Tongue (tissue), 1 donor: ENCODE measurements at regions not wholly inside any gene's neighbourhood (a gene's known extent, or its start where the extent isn't known, plus 50 kb on each side); places are given as distances from the start of the nearest gene placed in this dataset.
"Not testable (repeated sequence)": the region's sequence is repeated elsewhere in the genome, so short reads cannot be mapped to it uniquely, and the experiment has no call there.

Experiments used
- DNase-seq: peaks from one replicate; pipeline ENCODE4 v3.0.0-alpha.2; 2015

GRCh38 chr7:51430480-51431086 is 114.0 kb upstream of the COBL start:
- peak; percentile 81 for DNase-seq

GRCh38 chr7:51428217-51428887 is 111.7 kb upstream of the COBL start:
- no peak for DNase-seq

- no peak for DNase-seq
These were observed 109.6 kb upstream of the COBL start for GRCh38 chr7:51426163-51426562.

DNA sequence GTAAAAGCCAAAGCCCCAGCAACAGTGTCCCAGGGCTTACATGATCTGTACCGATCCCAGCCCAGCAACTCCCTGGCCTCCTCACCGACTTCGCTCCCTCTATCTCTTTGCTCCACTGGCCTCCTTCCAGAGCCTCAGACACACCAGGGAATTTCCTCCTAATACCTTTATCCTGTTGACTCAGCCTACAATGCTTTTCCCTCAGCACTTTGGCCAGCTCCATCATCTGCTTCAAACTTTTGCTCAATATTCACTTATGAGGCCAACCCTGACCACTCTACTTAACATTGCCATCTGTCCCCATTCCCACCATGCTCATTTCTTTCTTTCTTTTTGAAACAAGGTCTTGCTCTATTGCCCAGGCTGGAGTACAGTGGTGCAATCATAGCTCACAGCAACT is 93.3 kb upstream of the COBL start:
- not testable (repeated sequence) for DNase-seq

DNA sequence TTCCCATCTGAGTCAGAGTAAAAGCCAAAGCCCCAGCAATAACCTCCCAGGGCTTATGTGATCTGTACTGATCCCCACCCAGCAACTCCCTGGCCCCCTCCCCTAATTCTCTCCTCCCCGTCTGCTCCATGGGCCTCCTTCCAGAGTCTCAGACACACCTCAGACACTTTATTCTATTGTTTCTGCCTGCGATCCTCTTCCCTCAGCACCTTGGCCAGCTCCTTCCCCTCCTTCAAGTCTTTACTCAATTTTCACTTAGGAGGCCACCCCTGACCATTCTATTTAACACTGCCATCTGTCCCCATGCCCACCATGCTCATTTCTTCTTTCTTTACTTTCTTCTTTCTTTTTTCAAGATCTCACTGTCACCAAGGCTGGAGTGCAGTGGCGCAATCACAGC is 81.0 kb upstream of the COBL start:
- not testable (repeated sequence) for DNase-seq

DNA sequence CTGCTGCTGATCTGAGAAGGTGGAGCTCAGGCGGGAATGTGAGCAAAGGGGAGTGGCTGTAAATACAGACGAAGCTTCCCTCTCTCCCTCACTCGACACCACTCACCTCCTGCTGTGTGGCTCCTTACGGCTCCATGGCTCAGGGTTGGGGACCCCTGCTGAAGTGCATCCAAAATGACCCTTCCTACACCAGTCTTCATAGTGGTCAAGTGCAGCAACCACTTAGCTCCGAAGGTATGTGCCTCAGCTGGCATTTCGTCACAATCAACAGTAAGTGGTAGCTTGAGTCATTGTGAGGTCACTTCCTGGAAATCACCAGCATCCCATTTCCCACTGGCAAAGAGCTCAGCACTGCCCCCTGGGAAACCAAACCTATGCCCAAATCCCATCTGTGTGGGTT is 76.4 kb upstream of the COBL start:
- not testable (repeated sequence) for DNase-seq

- DNase-seq = not testable (repeated sequence)
These were observed 73.3 kb upstream of the COBL start for GRCh38 chr7:51389952-51390351.

DNA sequence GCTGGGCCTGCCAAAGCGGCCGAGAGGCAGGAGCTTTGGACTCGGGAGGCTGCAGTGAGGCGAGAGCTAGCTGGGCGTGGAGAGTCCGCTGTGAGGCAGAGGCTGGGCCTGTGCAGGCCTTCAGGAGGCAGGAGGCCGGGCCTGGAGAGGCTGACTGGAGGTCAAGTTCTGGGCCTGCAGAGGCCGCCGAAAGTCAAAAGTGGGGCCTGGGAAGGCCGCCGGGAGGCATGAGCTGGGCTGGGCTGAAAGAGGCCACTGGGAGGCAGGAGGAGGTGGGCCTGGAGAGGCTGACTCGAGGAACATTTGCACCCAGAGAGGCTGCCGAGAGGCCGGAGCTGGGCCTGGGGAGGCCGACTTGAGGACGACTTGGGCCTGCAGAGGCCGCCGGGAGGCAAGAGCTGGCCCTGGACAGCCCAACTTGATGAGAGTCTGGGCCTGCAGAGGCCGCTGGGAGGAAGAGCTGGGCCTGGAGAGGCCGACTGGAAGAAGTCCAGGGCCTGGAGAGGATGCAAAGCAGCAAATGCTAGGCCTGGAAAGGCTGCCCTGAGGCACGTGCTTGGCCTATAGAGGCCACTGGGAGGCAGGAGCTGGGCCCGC is 72.7 kb upstream of the COBL start:
- DNase-seq = not testable (repeated sequence)

DNA sequence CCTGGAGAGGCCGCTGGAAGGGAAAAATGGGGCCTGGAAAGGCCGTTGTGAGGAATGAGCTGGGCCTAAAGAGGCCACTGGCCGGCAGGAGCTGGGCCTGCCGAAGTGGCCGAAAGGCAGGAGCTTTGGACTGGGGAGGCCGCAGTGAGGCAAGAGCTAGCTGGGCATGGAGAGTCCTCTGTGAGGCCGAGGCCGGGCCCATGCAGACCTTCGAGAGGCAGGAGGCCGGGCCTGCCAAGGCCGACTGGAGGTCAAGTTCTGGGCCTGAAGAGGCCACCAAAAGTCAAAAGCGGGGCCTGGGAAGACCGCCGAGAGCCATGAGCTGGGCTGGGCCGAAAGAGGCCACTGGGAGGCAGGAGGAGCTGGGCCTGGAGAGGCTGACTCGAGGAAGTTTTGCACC is 71.6 kb upstream of the COBL start:
- DNase-seq = not testable (repeated sequence)

DNA sequence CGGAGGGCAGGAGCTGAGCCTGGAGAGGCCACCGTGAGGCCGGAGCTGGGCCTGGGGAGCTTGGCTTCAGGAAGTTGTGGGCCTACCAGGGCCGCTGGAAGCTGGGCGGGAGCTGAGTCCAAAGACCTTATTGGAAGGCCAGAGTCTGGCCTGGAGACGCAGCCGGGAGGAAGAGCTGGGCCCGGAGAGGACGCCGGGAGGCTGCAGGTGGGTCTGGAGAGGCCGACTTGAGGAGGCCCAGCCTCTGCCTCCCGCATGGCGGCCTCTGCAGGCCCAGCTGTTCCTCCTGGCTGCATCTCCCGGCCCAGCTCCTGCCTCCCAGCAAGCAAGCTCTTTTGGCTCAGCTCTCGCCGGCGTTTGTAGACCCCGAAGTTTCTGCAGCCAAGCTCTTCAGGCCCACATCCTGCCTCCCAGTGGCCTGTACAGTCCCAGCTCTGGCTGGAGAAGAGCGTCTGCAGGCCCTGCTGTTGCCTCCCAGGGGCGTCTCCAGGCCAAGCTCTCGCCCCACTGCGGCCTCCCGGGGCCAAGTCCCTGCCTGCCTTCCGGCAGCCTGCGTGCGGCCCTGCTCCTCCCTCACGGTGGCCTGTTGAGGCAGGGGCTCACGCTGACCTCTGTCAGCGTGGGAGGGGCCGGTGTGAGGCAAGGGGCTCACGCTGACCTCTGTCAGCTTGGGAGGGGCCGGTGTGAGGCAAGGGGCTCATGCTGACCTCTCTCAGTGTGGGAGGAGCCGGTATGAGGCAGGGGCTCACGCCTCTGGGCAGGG is 70.4 kb upstream of the COBL start:
- DNase-seq = not testable (repeated sequence)

- DNase-seq = not testable (repeated sequence)
These were observed 69.6 kb upstream of the COBL start for GRCh38 chr7:51386184-51386583.

- DNase-seq = not testable (repeated sequence)
These were observed 65.6 kb upstream of the COBL start for GRCh38 chr7:51382243-51382642.

DNA sequence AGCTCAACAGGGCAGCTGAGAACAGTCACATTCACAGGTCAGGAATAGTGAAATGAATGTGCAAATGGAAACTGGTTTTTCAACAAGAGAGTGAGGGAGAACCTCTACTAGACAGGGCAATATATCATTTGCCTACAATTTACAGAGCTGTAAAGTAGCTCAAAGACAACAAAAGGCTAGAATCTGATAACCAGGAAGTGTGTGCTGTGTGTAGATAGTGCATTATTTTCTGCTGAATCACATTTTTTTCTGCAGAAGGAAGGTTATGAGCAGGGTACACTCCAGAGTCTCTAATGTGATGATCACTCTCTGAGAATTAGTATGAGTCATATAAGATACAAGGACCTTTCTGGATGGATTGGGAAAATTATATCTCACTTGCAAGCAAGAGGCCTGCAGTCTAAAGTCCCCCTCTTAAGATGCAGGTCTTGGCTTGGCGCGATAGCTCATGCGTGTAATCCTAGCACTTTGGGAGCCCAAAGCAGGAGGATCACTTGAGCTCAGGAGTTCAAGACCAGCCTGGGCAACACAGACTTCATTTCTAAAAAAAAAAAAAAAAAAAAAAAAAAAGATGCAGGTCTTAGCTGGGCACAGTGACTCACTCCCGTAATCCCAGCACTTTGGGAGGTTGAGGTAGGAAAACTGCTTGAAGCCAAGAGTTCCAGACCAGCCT is 59.9 kb upstream of the COBL start:
- DNase-seq = no peak

GRCh38 chr7:51374936-51375335 is 58.3 kb upstream of the COBL start:
- DNase-seq = no peak

GRCh38 chr7:51373607-51374006 is 57.0 kb upstream of the COBL start:
- not testable (repeated sequence) for DNase-seq

- DNase-seq = peak; percentile 29
These were observed 53.1 kb upstream of the COBL start for GRCh38 chr7:51369746-51370145.

DNA sequence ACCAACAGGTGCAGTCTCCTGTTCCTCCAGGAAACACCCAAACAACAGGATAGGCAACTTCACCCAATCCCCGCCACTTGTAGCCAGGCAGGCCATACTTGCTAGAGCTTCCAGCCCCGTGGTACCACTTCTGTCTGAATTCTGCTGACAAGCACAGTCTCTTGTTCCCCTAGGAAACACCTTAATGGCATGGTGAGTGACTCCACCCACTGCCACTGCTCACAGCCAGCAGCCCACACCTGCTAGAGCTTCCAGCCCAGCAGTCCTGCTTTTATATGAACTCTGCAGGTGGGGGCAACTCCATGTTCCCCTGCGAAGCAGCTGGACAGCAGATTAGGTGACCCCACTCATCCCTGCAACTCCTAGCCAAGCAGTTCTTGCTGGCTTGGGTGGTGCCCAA is 52.6 kb upstream of the COBL start:
- DNase-seq = not testable (repeated sequence)

DNA sequence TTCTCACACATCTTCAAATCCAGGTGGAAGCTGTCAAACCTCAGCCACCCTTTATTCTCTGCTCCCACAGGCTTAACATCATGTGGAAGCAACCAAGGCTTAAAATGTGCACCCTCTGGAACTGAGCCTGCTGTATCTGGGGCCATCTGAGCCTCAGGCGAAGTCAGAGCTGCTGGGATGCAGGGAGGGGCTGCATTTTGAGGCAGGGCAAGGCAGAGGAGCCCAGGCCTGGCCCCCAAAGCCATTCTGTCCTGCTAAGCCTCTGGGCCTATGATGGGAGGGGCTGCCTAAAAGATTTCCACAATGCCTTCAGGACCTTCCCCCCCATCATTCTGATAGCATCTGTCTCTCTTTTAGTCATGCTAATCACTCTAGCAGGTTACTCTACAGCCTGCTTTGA is 51.7 kb upstream of the COBL start:
- DNase-seq = no peak

GRCh38 chr7:51367614-51367968 is 51.0 kb upstream of the COBL start:
- no peak for DNase-seq

DNA sequence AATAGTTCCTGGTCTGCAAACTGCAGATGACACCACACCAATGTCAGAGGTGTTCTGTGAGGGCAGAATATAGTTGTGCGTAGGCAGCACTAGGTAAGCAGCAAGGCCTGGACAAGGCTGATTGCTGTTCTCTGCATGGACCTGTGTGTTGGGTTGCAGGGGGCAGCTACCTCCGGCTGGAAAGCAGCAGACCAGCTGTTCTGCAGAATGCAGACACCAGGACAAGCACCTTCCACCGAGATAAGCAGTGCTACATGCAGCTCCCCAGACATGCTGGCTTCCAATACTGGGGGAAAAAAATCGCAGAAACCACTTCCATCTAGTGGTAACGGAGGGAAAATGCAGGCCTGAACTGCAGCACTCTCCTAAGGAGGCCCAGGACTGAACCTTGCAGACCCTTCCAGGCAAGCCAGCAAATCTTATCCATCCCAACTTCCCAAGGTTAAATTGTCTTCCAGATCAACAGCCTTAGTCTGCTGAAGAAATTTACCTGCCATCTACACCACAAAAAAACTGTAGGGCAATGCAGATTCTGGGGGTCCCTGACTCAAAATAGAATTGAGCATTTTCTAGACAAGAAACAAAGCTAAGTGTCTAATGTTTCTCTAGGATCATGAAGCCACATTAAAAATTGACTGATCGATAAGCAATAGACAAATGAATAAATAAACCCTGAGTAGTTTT is 50.5 kb upstream of the COBL start:
- peak; percentile 79 for DNase-seq
